Transverse colon (tissue), 4 donors: ENCODE measurements at regions not wholly inside any gene's neighbourhood (a gene's known extent, or its start where the extent isn't known, plus 50 kb on each side); places are given as distances from the start of the nearest gene placed in this dataset.

Experiments
- CTCF ChIP-seq, 5 experiments: fragments of 200-600 bp in 3 of 5; fragments of 450-650 bp in 2 of 5; sonication (generic) in 3 of 5; IDR thresholded peaks; 1 replicate in 2 of 5; 2 replicates in 3 of 5; pipeline ENCODE4 v1.5.1; 2016 to 2017; ENCODE audit warnings: antibody characterized with exemption in 5 of 5, inconsistent platforms in 3 of 5, mild to moderate bottlenecking in 2 of 5, moderate library complexity in 1 of 5
- EP300 ChIP-seq: sonication (generic); formaldehyde crosslinking; IDR thresholded peaks from one replicate; pipeline ENCODE4 v1.6.1; 2017; ENCODE audit warnings: antibody characterized with exemption, low read depth
- POLR2A ChIP-seq: fragments of 450-650 bp; IDR thresholded peaks from one replicate; pipeline ENCODE4 v1.6.1; 2016; ENCODE audit warnings: antibody characterized with exemption, mild to moderate bottlenecking, moderate library complexity
- POLR2AphosphoS5 ChIP-seq, 3 donors: sonication (generic); formaldehyde crosslinking; IDR thresholded peaks; one replicate each; pipeline ENCODE4 v1.6.1; 2016; ENCODE audit warnings: antibody characterized with exemption in 3 of 3

- TF ChIP-seq CTCF (IDR thresholded peaks at IDR 0.05) (no peak), POLR2A (no peak), EP300 (no peak), POLR2AphosphoS5 (IDR thresholded peaks at IDR 0.05) (no peak)
These were observed 72.1 kb upstream of the FAM241A start for GRCh38 chr4:112073181-112073580.
